ENCODE measurements at regions not wholly inside any gene's neighbourhood (a gene's known extent, or its start where the extent isn't known, plus 50 kb on each side); places are given as distances from the start of the nearest gene placed in this dataset.

DNA sequence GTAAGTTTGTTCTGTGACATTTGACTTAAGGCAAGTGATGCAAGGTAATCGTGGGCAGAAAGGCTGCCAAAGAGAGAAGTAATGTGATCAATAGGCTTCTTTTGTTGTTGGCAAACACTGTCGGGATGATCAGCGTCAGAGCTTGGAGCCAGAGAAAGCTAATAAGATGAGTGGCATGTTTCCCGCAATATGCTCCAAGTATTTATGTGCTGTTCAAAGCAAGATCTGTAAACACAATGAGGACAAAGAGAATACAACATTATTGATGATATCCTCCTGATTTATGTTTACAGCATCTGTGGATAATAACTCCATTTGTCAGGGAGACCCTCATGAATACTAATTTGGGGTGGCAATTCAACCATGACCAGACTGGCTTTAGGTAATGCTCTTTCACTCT is 603.3 kb downstream of the TDRD15 start:
- H3K9me3 ChIP-seq (ENCODE audit: control insufficient read depth, low read length): no peaks in the 10 kb centered on the region
- H3K4me1 ChIP-seq (ENCODE audit: control insufficient read depth in 1 of 2, insufficient read depth in 2 of 2, low read length in 2 of 2): no peaks in the 10 kb centered on the region
- no peak overlapping the region for H3K27ac ChIP-seq (ENCODE audit: low read depth in 1 of 2, low read length in 2 of 2)
- no peaks in the 10 kb centered on the region for H3K36me3 ChIP-seq (ENCODE audit: control insufficient read depth in 1 of 2, insufficient read depth in 2 of 2, low read length in 1 of 2)
- ATAC-seq (ENCODE audit: low FRiP score): no peak
- intact Hi-C loops (cut with DNase I): no loop called here
- whole genome bisulfite sequencing, 2 donors: 65 to 78% methylated on average over 4 of the region's 4 CpGs
- no peak overlapping the region for H3K4me3 ChIP-seq (ENCODE audit: low read length in 2 of 2)
- H3K27me3 ChIP-seq (ENCODE audit: control insufficient read depth in 1 of 2, insufficient read depth in 2 of 2, low read length in 1 of 2): no peaks in the 10 kb centered on the region
- DNase-seq: no peak

- H3K36me3 ChIP-seq (ENCODE audit: control insufficient read depth in 1 of 2, insufficient read depth in 2 of 2, low read length in 1 of 2): no peaks in the 10 kb centered on the region
- WGBS, 2 donors: 85 to 94% methylated on average over 2 of the region's 2 CpGs
- no peak overlapping the region for H3K27ac ChIP-seq (ENCODE audit: low read depth in 1 of 2, low read length in 2 of 2)
- no peaks in the 10 kb centered on the region for H3K27me3 ChIP-seq (ENCODE audit: control insufficient read depth in 1 of 2, insufficient read depth in 2 of 2, low read length in 1 of 2)
- intact Hi-C loops (cut with DNase I): no loop called here
- ATAC-seq (ENCODE audit: low FRiP score) (no peak), DNase-seq (no peak)
- no peaks in the 10 kb centered on the region for H3K9me3 ChIP-seq (ENCODE audit: control insufficient read depth, low read length)
- no peak overlapping the region for H3K4me3 ChIP-seq (ENCODE audit: low read length in 2 of 2)
- no peaks in the 10 kb centered on the region for H3K4me1 ChIP-seq (ENCODE audit: control insufficient read depth in 1 of 2, insufficient read depth in 2 of 2, low read length in 2 of 2)
Observed at GRCh38 chr2:21728133-21728532, 604.4 kb downstream of the TDRD15 start.

- H3K36me3 ChIP-seq (ENCODE audit: control insufficient read depth in 1 of 2, insufficient read depth in 2 of 2, low read length in 1 of 2): no peaks in the 10 kb centered on the region
- H3K4me1 ChIP-seq (ENCODE audit: control insufficient read depth in 1 of 2, insufficient read depth in 2 of 2, low read length in 2 of 2): no peaks in the 10 kb centered on the region
- intact Hi-C loops (cut with DNase I): no loop called here
- 74 to 86% methylated on average over 3 of the region's 3 CpGs for WGBS, 2 donors
- H3K9me3 ChIP-seq (ENCODE audit: control insufficient read depth, low read length): no peaks in the 10 kb centered on the region
- no peak for DNase-seq
- no peak overlapping the region for H3K27ac ChIP-seq (ENCODE audit: low read depth in 1 of 2, low read length in 2 of 2)
- H3K27me3 ChIP-seq (ENCODE audit: control insufficient read depth in 1 of 2, insufficient read depth in 2 of 2, low read length in 1 of 2): no peaks in the 10 kb centered on the region
- H3K4me3 ChIP-seq (ENCODE audit: low read length in 2 of 2): no peak overlapping the region
- no peak for ATAC-seq (ENCODE audit: low FRiP score)
Observed at GRCh38 chr2:21730141-21730540, 606.4 kb downstream of the TDRD15 start.

- WGBS, 2 donors: 65 to 71% methylated on average over 2 of the region's 2 CpGs
- Histone ChIP-seq H3K36me3 (ENCODE audit: control insufficient read depth in 1 of 2, insufficient read depth in 2 of 2, low read length in 1 of 2) (no peaks in the 10 kb centered on the region), H3K4me3 (ENCODE audit: low read length in 2 of 2) (no peak overlapping the region), H3K9me3 (ENCODE audit: control insufficient read depth, low read length) (no peaks in the 10 kb centered on the region), H3K27ac (ENCODE audit: low read depth in 1 of 2, low read length in 2 of 2) (no peak overlapping the region), H3K4me1 (ENCODE audit: control insufficient read depth in 1 of 2, insufficient read depth in 2 of 2, low read length in 2 of 2) (no peaks in the 10 kb centered on the region), H3K27me3 (ENCODE audit: control insufficient read depth in 1 of 2, insufficient read depth in 2 of 2, low read length in 1 of 2) (no peaks in the 10 kb centered on the region)
- ATAC-seq (ENCODE audit: low FRiP score) (no peak), DNase-seq (no peak)
- intact Hi-C loops (cut with DNase I): no loop called here
Observed at GRCh38 chr2:21740484-21740883, 616.7 kb downstream of the TDRD15 start.

- intact Hi-C loops (cut with DNase I): no loop called here
- WGBS, 2 donors: 96% methylated on average over 3 of the region's 3 CpGs
- Histone ChIP-seq H3K4me1 (ENCODE audit: control insufficient read depth in 1 of 2, insufficient read depth in 2 of 2, low read length in 2 of 2) (no peaks in the 10 kb centered on the region), H3K9me3 (ENCODE audit: control insufficient read depth, low read length) (peaks cover 4% of the 10 kb centered on the region), H3K36me3 (ENCODE audit: control insufficient read depth in 1 of 2, insufficient read depth in 2 of 2, low read length in 1 of 2) (no peaks in the 10 kb centered on the region), H3K27me3 (ENCODE audit: control insufficient read depth in 1 of 2, insufficient read depth in 2 of 2, low read length in 1 of 2) (no peaks in the 10 kb centered on the region), H3K4me3 (ENCODE audit: low read length in 2 of 2) (no peak overlapping the region), H3K27ac (ENCODE audit: low read depth in 1 of 2, low read length in 2 of 2) (no peak overlapping the region)
- ATAC-seq (ENCODE audit: low FRiP score): no peak
- no peak for DNase-seq
Observed at GRCh38 chr2:21746499-21746898, 622.7 kb downstream of the TDRD15 start.

- no peak for ATAC-seq (ENCODE audit: low FRiP score)
- no peak for DNase-seq
- Histone ChIP-seq H3K27ac (ENCODE audit: low read depth in 1 of 2, low read length in 2 of 2) (no peak overlapping the region), H3K4me1 (ENCODE audit: control insufficient read depth in 1 of 2, insufficient read depth in 2 of 2, low read length in 2 of 2) (no peaks in the 10 kb centered on the region), H3K27me3 (ENCODE audit: control insufficient read depth in 1 of 2, insufficient read depth in 2 of 2, low read length in 1 of 2) (no peaks in the 10 kb centered on the region), H3K36me3 (ENCODE audit: control insufficient read depth in 1 of 2, insufficient read depth in 2 of 2, low read length in 1 of 2) (no peaks in the 10 kb centered on the region), H3K9me3 (ENCODE audit: control insufficient read depth, low read length) (peaks cover 4% of the 10 kb centered on the region), H3K4me3 (ENCODE audit: low read length in 2 of 2) (no peak overlapping the region)
- 76 to 78% methylated on average over 4 of the region's 4 CpGs for WGBS, 2 donors
- intact Hi-C loops (cut with DNase I): no loop called here
Observed at GRCh38 chr2:21748501-21748900, 624.7 kb downstream of the TDRD15 start.

- 69 to 72% methylated on average over 5 of the region's 5 CpGs for WGBS, 2 donors
- ATAC-seq (ENCODE audit: low FRiP score) (no peak), DNase-seq (no peak)
- Histone ChIP-seq H3K27me3 (ENCODE audit: control insufficient read depth in 1 of 2, insufficient read depth in 2 of 2, low read length in 1 of 2) (no peaks in the 10 kb centered on the region), H3K9me3 (ENCODE audit: control insufficient read depth, low read length) (no peaks in the 10 kb centered on the region), H3K4me1 (ENCODE audit: control insufficient read depth in 1 of 2, insufficient read depth in 2 of 2, low read length in 2 of 2) (no peaks in the 10 kb centered on the region), H3K36me3 (ENCODE audit: control insufficient read depth in 1 of 2, insufficient read depth in 2 of 2, low read length in 1 of 2) (no peaks in the 10 kb centered on the region), H3K4me3 (ENCODE audit: low read length in 2 of 2) (no peak overlapping the region), H3K27ac (ENCODE audit: low read depth in 1 of 2, low read length in 2 of 2) (no peak overlapping the region)
- intact Hi-C loops (cut with DNase I): no loop called here
Observed at GRCh38 chr2:21754164-21754788, 630.5 kb downstream of the TDRD15 start.

GRCh38 chr2:21757805-21758430 is 634.1 kb downstream of the TDRD15 start:
- H3K27ac ChIP-seq (ENCODE audit: low read depth in 1 of 2, low read length in 2 of 2): no peak overlapping the region
- no peaks in the 10 kb centered on the region for H3K9me3 ChIP-seq (ENCODE audit: control insufficient read depth, low read length)
- no peaks in the 10 kb centered on the region for H3K36me3 ChIP-seq (ENCODE audit: control insufficient read depth in 1 of 2, insufficient read depth in 2 of 2, low read length in 1 of 2)
- no peak for ATAC-seq (ENCODE audit: low FRiP score)
- 70 to 78% methylated on average over 11 of the region's 11 CpGs for WGBS, 2 donors
- intact Hi-C loops (cut with DNase I): no loop called here
- H3K4me1 ChIP-seq (ENCODE audit: control insufficient read depth in 1 of 2, insufficient read depth in 2 of 2, low read length in 2 of 2): no peaks in the 10 kb centered on the region
- H3K27me3 ChIP-seq (ENCODE audit: control insufficient read depth in 1 of 2, insufficient read depth in 2 of 2, low read length in 1 of 2): no peaks in the 10 kb centered on the region
- H3K4me3 ChIP-seq (ENCODE audit: low read length in 2 of 2): no peak overlapping the region
- no peak for DNase-seq

DNA sequence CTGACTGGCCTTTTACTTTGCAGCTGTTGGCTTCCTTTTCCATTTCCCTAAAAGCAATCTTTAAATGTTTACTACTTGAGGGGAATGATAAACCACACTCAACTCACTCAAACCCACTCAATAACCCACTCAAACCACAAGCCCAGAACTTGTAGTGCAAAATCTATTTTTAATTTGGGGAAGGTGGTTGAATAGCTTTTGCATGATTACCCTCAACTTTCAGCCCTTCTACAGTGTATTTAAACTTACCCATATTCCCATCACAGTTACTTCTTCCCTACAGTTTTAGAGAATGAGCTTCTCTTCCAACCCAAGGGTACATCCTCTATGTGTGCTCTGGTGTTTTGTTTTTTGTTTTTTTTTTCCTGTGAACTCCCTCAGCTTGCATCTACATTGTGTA is 636.1 kb downstream of the TDRD15 start:
- Histone ChIP-seq H3K9me3 (ENCODE audit: control insufficient read depth, low read length) (no peaks in the 10 kb centered on the region), H3K4me3 (ENCODE audit: low read length in 2 of 2) (no peak overlapping the region), H3K27ac (ENCODE audit: low read depth in 1 of 2, low read length in 2 of 2) (no peak overlapping the region), H3K27me3 (ENCODE audit: control insufficient read depth in 1 of 2, insufficient read depth in 2 of 2, low read length in 1 of 2) (no peaks in the 10 kb centered on the region), H3K4me1 (ENCODE audit: control insufficient read depth in 1 of 2, insufficient read depth in 2 of 2, low read length in 2 of 2) (no peaks in the 10 kb centered on the region), H3K36me3 (ENCODE audit: control insufficient read depth in 1 of 2, insufficient read depth in 2 of 2, low read length in 1 of 2) (no peaks in the 10 kb centered on the region)
- intact Hi-C loops (cut with DNase I): no loop called here
- ATAC-seq (ENCODE audit: low FRiP score) (no peak), DNase-seq (no peak)

All from aorta (tissue), 5 donors.